GM21576 (cell line): ENCODE measurements at regions not wholly inside any gene's neighbourhood (a gene's known extent, or its start where the extent isn't known, plus 50 kb on each side); places are given as distances from the start of the nearest gene placed in this dataset.

Experiments used
- ATAC-seq: cut with Tn5 transposase; IDR thresholded peaks from one replicate; pipeline ENCODE4 v1.9.1; 2021; ENCODE audit warnings: mild to moderate bottlenecking, moderate library complexity; ENCODE audit not compliant: unreplicated experiment

- ATAC-seq, result no peak
These were observed 106.6 kb upstream of the CXADR start for GRCh38 chr21:17406202-17406601.

- no peak for ATAC-seq
These were observed 98.1 kb upstream of the CXADR start for GRCh38 chr21:17414766-17415165.

DNA sequence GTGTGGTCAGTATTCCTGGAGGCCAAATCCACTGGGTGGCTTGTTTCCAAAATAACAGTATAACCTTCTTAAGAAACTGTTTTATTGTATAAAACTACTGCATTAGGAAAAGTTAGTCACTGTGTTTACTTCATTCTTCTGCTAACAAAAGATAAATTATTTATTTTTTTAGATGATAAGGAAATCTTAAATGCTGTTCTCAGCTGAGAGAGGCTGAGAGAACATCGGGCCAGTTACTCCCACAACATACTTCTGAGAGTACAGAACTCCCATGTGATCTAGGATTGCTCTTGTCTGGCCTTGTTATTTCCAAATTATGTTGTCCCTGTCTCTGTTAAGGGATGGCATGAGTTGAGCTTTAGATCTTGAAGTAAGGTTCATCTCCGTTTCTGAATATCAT lies 96.7 kb upstream of the CXADR start:
- no peak for ATAC-seq

DNA sequence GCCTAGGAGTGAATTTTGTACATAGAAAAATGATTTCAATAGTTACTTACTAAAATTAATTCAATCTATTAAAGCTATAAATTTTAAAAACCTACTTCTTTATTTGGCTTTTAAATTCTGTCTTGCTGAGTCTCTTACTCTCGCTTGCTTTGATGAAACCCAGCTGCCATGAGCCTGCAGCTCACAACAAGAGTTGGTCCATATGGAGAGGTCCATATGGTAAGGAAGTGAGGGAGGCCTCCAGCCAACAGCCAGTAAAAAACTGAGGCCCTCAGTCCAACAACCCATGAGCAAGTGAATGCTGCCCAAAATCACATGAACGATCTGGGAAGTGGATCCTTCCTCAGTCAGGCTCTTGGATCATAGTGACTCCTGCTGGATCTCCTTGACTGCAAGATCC lies 89.9 kb upstream of the CXADR start:
- ATAC-seq, result no peak

GRCh38 chr21:17427157-17427556 lies 85.7 kb upstream of the CXADR start:
- no peak for ATAC-seq

DNA sequence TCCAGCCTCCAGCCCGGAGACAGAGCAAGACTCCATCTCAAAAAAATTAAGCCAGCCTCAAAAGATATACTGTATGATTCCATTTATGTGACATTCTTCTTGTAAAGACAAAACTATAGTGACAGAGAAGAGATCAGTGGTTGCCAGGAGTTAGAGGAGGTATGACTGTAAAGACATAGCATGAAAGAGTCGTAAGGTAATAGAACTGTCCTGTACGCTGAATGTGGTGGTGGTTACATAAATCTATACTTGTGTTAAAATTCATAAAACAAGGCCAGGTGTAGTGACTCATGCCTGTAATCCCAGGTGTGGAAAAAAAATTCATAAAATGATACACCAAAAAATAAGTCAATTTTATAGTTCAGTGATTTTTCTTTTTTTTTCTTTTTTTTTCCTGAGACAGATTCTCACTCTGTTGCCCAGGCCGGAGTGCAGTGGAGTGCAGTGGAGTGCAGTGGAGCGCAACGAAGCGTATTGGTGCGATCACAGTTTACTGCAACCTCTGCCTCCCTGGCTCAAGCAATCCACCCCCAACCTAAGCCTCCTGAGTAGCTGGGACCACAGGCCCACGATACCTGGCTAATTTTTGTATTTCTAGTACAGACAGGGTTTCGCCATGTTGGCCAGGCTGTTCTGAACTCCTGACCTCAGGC lies 84.9 kb upstream of the CXADR start:
- peak; percentile 86 for ATAC-seq

- peak; percentile 83 for ATAC-seq
These were observed 84.4 kb upstream of the CXADR start for GRCh38 chr21:17428484-17428869.

DNA sequence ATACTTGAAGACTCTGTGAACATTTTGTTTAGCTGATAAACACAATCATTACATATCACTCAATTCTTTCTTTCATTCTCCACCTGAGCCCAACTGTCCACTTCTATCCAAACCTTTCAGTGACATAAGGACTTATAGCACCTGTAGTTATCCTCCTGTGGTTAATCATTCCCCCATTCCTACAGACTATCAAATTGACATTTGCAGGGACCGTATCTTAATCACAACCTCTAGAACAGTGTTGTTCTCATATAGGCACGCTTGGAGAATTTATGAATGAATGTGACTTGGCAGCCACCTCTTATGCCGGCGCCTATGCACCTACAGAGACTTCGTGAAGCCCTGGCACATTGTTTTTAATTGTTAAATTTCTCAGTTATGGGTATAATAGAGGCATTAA lies 83.9 kb upstream of the CXADR start:
- ATAC-seq, result no peak

DNA sequence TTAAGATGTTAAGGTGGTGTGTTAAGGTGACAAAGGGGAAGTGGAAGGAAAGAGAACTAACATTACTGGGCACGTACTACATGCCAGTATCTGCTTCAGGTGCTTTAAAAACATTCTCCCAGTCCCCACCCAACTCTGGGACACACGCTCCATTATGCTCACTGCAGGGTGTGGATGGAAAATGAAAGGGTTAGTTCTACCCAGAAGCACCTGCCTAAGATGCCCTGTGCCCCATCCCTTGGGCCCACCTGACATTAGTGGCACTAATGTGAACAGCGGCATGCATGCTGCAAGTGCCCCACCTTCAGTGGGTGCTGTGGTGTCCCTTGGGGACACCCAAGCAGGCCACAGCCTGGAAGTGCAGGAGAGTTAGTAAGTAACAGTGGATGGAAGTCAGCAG lies 82.9 kb upstream of the CXADR start:
- ATAC-seq, result no peak

DNA sequence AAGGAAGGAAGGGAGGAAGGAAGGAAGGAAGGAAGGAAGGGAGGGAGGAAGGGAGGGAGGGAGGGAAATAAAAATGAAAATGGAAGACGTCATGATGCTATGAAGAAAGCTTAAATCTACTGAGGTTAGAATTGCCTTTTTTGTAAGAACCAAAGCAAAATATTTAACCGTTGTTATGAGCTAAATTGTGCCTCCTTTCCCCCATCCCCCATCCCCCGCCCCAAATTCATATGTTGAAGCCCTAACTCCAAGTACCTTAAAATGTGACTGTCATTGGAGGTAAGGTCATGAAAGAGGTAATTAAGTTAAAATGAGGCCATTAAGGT lies 80.1 kb upstream of the CXADR start:
- ATAC-seq, result no peak

DNA sequence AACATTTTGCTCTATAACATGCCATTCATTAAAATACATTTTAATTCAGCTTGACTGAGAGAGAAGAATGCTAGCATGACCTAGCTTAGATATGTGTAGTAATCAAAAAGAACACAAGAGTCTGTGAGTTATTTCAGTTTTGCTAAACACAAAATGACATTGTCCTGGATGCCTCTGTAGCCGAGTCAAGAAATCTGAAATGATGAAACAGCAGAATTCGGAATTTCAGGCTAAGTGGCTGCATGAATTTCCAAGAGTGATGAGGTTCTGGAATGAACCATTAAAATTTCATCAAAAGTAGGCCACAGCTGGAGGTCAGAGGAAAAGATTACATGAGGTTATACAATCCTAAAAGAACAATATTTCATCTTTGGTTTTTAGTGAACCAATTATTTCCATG lies 79.1 kb upstream of the CXADR start:
- ATAC-seq, result no peak

DNA sequence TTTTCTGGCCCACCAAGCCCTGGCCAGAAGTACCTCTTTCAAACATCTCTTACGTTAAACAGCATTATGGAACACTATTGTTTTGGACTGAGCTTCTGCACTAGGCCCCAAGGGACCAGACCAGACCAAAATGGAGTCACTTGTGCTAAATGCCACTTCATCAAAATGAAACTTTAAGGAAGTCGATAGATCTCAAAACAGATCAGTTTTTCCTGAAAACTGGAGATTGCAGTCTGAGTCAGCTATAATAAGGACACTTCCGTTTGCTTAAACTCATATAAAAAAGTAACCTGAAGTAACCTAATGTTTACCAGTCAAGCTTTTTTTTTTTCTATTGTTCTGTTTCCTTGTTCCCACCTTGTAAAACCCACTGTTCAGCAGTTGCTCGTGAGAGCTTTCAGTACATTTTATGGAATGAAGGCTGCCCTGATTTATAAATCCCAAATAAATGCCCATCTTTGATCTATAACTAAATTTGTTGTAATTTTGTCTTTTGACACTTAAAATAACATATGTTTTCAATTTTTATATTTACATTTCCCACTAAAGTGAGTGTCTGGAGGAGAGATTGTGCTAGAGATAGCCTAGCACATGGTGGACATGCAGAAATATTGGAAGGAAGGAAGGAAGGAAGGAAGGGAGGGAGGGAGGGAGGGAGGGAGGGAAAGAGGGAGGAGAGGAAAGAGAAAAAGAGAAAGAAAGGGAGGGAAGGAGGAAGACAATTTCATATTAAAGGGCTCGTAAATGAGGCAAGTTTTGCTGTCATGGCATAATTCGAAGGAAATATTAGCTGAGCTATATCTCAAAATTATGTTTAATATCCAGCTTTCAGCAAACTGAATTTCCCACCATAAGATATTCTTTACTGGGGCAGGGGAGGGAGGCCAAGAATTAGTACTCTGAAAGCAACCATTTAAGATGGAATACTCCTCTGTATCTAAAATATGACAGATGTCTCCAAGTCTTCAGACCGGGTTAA lies 77.0 kb upstream of the CXADR start:
- ATAC-seq, result no peak

- ATAC-seq, result no peak
These were observed 76.2 kb upstream of the CXADR start for GRCh38 chr21:17436626-17437111.

GRCh38 chr21:17438635-17439034 lies 74.2 kb upstream of the CXADR start:
- no peak for ATAC-seq

- ATAC-seq, result no peak
These were observed 71.9 kb upstream of the CXADR start for GRCh38 chr21:17440969-17441368.

DNA sequence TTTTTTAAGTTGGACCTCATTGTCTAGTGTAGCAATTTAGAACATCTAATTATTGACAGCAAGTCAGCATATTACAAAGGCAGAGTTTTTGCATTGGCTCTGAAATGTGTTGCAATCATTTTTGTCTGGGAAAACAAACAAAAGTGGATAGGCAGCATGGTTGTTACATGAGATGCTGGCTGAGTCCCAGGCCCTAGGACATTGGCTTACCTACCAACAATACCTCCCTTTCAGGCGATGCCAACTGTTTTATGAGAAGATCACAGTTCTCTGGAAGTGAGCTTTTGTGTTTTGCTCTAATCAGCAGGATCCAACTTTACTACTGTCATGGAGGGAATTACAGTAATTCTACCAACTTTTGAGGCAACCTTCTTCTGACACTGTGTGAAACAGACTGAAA lies 71.5 kb upstream of the CXADR start:
- ATAC-seq, result no peak

DNA sequence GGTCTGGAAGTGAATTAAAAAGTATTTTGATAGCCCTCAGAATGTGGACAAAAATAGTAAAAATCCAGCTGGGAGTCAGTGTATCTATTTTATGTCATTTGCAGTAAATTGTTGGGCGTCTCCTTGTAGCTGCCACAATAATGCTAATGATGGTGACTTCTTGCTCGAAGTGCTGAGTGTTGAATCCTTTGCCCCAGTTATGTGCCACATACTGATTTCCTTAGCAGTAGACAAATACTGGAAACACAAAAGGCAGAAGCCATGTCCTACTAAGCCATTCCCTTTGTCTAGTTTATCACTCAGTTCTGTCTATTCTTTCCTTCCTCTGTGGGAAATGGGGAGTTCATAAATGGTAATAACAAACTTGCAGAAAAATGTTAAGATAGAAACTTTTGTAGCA lies 70.7 kb upstream of the CXADR start:
- no peak for ATAC-seq

GRCh38 chr21:17444828-17445227 lies 68.0 kb upstream of the CXADR start:
- no peak for ATAC-seq

GRCh38 chr21:17446737-17447136 lies 66.1 kb upstream of the CXADR start:
- ATAC-seq, result no peak

DNA sequence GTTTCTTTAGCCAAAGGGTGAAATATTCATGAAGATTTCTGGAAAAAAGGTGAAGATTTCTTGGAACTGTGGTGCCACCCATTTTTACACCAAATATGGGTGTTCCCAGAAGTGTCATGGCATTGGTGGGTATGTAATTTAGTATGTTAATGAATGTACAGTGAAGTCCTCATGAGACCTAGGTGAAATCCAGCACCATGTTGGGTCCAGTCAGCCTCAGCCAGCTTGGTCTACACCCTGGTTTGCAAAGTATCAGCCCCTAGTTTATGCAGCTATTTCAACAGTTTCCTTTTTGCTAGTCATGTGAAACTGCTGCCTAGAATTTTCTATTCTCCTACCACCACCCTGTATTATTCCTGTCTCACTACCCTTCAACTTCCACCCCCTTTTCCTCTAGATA lies 63.1 kb upstream of the CXADR start:
- no peak for ATAC-seq

DNA sequence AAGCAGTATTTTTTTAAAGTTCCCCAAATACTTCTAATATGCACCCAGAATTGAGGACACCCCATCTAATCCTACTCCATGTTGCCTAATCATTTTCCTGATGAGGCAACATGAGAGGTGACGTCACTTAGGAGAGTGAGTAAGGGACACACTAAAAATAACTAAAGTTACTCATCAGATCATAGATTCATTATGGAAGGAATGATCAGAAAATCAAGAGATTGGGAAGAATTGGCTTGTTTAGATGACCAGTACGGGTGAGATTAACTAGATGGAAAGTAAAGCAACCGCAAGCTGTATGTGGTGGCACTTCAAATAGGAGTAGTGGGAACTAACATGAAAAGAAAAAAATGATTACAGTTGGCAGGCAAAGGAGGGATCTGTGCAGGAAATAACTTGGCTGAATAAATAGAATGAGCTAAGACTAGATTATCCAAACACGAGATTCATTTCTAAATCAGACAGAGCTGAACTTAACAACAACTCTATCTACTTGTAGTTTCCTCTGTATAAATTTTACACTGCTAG lies 61.4 kb upstream of the CXADR start:
- no peak for ATAC-seq
